SU-DHL-6 (cell line): ENCODE measurements at regions not wholly inside any gene's neighbourhood (a gene's known extent, or its start where the extent isn't known, plus 50 kb on each side); places are given as distances from the start of the nearest gene placed in this dataset.

Experiments
- EZH2phosphoT487 ChIP-seq: fragments of 200-600 bp; sonication (generic), shearing (Covaris generic); conservative IDR thresholded peaks from 2 replicates; pipeline ENCODE4 v1.6.1; 2018; ENCODE audit warnings: mild to moderate bottlenecking, antibody characterized with exemption, low read length, moderate library complexity, mixed read lengths
- TF ChIP-seq, protein P1 (sequence below): fragments of 200-600 bp; sonication (generic); IDR thresholded peaks from one replicate; pipeline ENCODE4 v1.5.1; 2017; ENCODE audit warnings: antibody characterized with exemption, mild to moderate bottlenecking, low read length, moderate library complexity; ENCODE audit not compliant: insufficient read depth, poor library complexity, severe bottlenecking

DNA sequence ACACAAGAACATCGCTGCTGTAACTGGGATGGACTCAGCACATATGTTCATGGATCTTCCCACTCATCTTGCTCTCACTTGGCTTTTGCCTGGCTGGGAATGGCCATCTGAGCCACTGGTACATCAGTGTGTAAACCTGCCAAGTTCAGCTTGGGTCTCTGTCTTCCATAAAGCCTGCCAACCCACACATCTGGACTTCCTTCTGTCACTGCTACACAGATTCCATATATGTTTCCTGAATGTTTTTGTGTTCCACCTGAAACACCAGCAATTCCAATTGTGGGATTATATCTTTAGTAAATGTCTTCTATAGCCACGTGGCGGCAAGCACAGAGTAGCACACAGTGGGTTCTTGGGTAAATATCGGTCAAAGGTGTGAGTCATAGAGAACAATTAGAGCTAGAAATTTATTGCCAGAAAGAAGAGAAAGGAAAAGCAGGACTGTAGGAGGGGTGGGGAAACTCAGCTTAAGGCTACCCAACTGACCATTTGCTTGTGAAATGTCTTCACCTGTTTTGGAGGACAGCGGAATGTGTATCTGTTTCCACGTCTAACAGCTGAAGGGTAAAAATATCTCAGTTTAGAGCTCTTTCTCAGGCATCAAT lies 125.9 kb downstream of the MFAP3L start:
- TF ChIP-seq, protein P1, sequence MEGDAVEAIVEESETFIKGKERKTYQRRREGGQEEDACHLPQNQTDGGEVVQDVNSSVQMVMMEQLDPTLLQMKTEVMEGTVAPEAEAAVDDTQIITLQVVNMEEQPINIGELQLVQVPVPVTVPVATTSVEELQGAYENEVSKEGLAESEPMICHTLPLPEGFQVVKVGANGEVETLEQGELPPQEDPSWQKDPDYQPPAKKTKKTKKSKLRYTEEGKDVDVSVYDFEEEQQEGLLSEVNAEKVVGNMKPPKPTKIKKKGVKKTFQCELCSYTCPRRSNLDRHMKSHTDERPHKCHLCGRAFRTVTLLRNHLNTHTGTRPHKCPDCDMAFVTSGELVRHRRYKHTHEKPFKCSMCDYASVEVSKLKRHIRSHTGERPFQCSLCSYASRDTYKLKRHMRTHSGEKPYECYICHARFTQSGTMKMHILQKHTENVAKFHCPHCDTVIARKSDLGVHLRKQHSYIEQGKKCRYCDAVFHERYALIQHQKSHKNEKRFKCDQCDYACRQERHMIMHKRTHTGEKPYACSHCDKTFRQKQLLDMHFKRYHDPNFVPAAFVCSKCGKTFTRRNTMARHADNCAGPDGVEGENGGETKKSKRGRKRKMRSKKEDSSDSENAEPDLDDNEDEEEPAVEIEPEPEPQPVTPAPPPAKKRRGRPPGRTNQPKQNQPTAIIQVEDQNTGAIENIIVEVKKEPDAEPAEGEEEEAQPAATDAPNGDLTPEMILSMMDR, result no peak
- TF ChIP-seq EZH2phosphoT487, result no peak
